Right lobe of liver (tissue), 4 donors: ENCODE measurements at regions not wholly inside any gene's neighbourhood (a gene's known extent, or its start where the extent isn't known, plus 50 kb on each side); places are given as distances from the start of the nearest gene placed in this dataset.

Experiments
- POLR2A ChIP-seq: fragments of 450-650 bp; IDR thresholded peaks from one replicate; pipeline ENCODE4 v1.6.1; 2017; ENCODE audit warnings: antibody characterized with exemption, mild to moderate bottlenecking
- TF ChIP-seq, protein P1 (sequence below), 4 donors: fragments of 200-600 bp in 3 of 4; fragments of 450-650 bp in 1 of 4; IDR thresholded peaks; one replicate each; pipeline versions ENCODE4 v1.5.1 to v1.8.0; 2016 to 2022; ENCODE audit warnings: antibody characterized with exemption in 4 of 4, mild to moderate bottlenecking in 2 of 4
- donor health status: DM: no; HTN: no; CAD: no.
- donor health status: DM: no; HTN: no; CAD: no.
- donor health status: DM: no; HTN: yes; CAD: no.

DNA sequence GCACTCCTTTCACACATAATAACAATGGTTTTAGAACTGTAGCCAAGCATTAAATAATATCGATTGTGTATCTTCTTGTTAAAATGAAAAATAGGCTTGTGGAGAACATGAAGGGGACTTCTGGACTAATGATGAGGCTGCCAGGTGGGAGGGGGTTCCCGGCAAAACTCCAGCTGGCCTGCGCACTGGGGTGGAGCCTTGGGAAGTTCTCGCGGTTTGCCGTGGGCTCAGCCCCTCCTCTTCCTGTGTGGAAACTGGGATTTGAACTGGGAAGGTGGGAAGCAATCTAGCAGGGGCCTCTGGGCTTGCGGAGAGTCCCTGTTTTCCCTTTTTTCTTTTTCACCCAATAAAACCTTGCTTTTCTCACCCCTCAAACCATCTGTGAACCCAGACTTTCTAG lies 113.7 kb upstream of the SLITRK1 start:
- TF ChIP-seq, protein P1, sequence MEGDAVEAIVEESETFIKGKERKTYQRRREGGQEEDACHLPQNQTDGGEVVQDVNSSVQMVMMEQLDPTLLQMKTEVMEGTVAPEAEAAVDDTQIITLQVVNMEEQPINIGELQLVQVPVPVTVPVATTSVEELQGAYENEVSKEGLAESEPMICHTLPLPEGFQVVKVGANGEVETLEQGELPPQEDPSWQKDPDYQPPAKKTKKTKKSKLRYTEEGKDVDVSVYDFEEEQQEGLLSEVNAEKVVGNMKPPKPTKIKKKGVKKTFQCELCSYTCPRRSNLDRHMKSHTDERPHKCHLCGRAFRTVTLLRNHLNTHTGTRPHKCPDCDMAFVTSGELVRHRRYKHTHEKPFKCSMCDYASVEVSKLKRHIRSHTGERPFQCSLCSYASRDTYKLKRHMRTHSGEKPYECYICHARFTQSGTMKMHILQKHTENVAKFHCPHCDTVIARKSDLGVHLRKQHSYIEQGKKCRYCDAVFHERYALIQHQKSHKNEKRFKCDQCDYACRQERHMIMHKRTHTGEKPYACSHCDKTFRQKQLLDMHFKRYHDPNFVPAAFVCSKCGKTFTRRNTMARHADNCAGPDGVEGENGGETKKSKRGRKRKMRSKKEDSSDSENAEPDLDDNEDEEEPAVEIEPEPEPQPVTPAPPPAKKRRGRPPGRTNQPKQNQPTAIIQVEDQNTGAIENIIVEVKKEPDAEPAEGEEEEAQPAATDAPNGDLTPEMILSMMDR (IDR thresholded peaks at IDR 0.05), result no peak
- TF ChIP-seq POLR2A, result no peak
